HL-60 (cell line): ENCODE measurements at regions not wholly inside any gene's neighbourhood (a gene's known extent, or its start where the extent isn't known, plus 50 kb on each side); places are given as distances from the start of the nearest gene placed in this dataset.

Experiments
- GABPA ChIP-seq: IDR thresholded peaks from 2 replicates; pipeline ENCODE4 v1.6.1; 2012; ENCODE audit warnings: low read depth
- TF ChIP-seq, protein P1 (sequence below): IDR thresholded peaks from one replicate; pipeline ENCODE4 v1.5.1; 2011; ENCODE audit warnings: low read length, control low read depth, inconsistent platforms; ENCODE audit not compliant: insufficient read depth

- TF ChIP-seq GABPA = no peak
- TF ChIP-seq, protein P1, sequence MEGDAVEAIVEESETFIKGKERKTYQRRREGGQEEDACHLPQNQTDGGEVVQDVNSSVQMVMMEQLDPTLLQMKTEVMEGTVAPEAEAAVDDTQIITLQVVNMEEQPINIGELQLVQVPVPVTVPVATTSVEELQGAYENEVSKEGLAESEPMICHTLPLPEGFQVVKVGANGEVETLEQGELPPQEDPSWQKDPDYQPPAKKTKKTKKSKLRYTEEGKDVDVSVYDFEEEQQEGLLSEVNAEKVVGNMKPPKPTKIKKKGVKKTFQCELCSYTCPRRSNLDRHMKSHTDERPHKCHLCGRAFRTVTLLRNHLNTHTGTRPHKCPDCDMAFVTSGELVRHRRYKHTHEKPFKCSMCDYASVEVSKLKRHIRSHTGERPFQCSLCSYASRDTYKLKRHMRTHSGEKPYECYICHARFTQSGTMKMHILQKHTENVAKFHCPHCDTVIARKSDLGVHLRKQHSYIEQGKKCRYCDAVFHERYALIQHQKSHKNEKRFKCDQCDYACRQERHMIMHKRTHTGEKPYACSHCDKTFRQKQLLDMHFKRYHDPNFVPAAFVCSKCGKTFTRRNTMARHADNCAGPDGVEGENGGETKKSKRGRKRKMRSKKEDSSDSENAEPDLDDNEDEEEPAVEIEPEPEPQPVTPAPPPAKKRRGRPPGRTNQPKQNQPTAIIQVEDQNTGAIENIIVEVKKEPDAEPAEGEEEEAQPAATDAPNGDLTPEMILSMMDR = no peak
These were observed 338.8 kb downstream of the BCOR start for GRCh38 chrX:39758791-39759525.
